Erythroblast (primary cell): ENCODE measurements at regions not wholly inside any gene's neighbourhood (a gene's known extent, or its start where the extent isn't known, plus 50 kb on each side); places are given as distances from the start of the nearest gene placed in this dataset.

Source experiments
- DNase-seq, 2 experiments: peaks; one replicate each; lab custom pipeline; 2025; lab: John Stamatoyannopoulos, UW
- GATA1 ChIP-seq: IDR thresholded peaks from 2 replicates; pipeline ENCODE4 v1.6.1; 2011; ENCODE audit warnings: low read depth, mild to moderate bottlenecking, control low read depth, low read length, moderate library complexity
- POLR2A ChIP-seq: IDR thresholded peaks from 2 replicates; pipeline ENCODE4 v1.6.1; 2011; ENCODE audit warnings: mild to moderate bottlenecking, low read length

- TF ChIP-seq GATA1 = no peak
- no peak for TF ChIP-seq POLR2A
- DNase-seq = no peak
Observed at GRCh38 chr2:234306426-234307173, 190.3 kb downstream of the ARL4C start.

- TF ChIP-seq GATA1 (no peak), POLR2A (no peak)
- no peak for DNase-seq
Observed at GRCh38 chr2:234305846-234306245, 191.0 kb downstream of the ARL4C start.

DNA sequence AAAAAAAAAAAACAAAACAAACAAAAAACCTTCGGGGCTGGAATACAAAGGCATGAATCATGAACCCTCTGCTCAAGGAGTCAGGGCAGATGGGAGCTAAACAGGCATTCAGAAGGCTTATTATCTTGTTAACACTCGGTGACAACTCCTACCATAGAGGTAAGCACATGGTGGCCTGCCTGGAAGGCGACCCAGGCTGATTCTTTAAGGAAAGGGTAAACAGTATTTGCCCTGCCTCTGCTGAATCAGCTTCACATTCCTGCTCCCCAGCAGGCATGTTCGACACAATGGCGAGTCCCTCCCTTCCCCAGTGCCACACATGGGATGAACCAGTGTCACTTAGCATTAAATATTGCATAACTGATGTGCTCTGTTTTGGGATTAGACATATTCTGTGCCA is 191.9 kb downstream of the ARL4C start:
- DNase-seq = no peak
- no peak for TF ChIP-seq GATA1
- TF ChIP-seq POLR2A = no peak

- no peak for DNase-seq
- TF ChIP-seq POLR2A (no peak), GATA1 (no peak)
Observed at GRCh38 chr2:234302664-234302991, 194.3 kb downstream of the ARL4C start.

GRCh38 chr2:234300932-234301823 is 195.7 kb downstream of the ARL4C start:
- TF ChIP-seq GATA1 (no peak), POLR2A (no peak)
- no peak for DNase-seq

DNA sequence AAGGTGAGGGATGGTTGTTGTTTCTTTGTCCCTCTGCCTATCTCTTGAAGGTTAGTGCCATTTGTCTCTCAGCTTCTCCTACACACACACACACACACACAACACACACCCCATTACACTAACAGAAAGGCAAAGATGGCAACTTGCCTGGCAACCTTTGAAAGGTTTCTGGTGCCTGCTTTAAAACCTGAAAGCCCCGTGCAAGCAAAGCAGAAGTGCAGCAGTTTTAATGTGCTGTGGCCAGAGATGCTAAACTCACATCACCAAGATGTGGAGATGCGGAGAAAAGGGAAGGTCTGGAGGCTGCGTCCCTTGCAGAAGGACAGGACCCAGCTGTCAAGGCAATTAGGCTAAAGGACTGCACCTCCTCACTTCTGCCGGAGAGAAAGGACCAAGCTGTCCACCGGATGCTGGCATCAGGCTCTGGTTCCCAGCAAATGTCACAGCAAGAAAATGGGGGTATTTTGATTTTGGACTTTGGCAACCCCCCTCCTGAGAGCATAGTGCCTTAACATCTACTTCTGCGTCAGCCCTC is 196.4 kb downstream of the ARL4C start:
- no peak for DNase-seq
- TF ChIP-seq POLR2A = no peak
- TF ChIP-seq GATA1 = no peak

DNA sequence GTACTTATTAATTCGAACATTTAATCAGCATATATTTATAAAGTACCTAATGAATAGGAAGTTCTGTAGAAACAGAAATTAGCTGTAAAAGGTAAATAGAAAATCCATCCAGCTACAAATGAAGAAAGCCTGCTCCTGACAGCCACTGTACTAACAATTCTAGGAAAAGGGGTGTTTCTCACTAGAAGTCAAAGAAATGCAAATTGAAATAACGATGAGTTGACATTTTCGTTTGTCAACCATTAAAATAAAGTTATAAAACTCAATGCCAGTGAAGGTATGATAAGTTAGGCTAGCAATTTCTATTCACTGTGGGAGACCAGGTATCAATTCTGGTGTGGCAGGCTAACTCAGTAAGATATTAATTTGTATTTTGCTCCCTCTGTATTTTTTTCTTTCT is 198.0 kb downstream of the ARL4C start:
- DNase-seq = no peak
- TF ChIP-seq GATA1 (no peak), POLR2A (no peak)

DNA sequence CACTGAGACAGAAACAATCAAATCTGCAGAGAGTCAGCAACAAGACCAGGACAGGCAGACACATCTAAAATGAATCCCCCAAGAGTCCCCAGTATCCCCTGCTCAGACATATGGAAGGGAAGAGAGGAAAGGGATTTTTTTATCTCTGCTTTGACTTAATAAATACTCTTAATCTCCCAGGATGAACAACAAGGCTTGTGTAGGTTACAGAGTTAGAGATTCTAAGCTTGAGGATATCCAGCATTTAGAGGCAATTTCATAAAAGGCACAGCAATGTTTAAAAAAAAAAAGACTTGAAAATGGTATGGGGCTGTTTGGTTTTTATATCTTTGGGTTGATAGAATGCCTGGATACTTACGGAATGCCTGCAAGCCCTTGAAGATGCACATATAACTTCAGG is 199.9 kb downstream of the ARL4C start:
- TF ChIP-seq GATA1 = no peak
- no peak for TF ChIP-seq POLR2A
- DNase-seq = no peak

DNA sequence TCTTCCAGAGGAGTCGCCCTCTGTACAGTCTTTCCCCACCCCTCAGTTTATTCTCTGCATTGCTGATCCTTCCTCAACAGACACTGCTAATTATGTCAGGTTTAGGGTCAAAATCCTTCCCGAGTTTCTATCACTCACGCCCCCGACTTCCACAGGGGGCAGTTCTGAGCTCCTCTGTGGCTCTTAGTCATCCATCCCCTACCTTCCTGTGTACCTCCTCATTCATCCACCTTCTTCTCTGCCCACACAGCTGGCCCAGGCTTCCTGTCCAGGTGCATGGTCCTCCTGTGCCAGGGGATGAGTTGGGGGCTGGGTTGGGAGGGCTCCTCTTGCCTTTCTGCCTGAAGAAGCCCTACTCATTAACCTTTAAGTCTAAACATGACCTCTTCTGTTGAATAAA is 202.9 kb downstream of the ARL4C start:
- DNase-seq = no peak
- no peak for TF ChIP-seq GATA1
- TF ChIP-seq POLR2A = no peak

DNA sequence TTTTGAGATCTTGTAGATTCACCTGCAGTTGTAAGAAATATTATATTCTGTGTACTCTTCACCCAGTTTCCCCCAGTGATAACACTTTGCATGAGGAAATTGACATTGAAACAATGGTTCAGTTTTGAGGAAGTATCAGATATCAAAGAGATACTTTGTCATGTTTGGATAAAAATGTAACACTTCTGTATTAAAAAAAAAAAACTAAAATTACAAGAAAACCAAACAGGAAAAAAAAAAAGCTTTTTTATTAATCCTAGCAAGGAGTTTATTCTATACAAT is 204.0 kb downstream of the ARL4C start:
- TF ChIP-seq GATA1 (no peak), POLR2A (no peak)
- no peak for DNase-seq

GRCh38 chr2:234292205-234292961 is 204.5 kb downstream of the ARL4C start:
- no peak for TF ChIP-seq POLR2A
- TF ChIP-seq GATA1 = no peak
- DNase-seq = no peak

GRCh38 chr2:234291765-234292204 is 205.1 kb downstream of the ARL4C start:
- TF ChIP-seq GATA1 = no peak
- no peak for TF ChIP-seq POLR2A
- no peak for DNase-seq

GRCh38 chr2:234290671-234291070 is 206.2 kb downstream of the ARL4C start:
- TF ChIP-seq GATA1 (no peak), POLR2A (no peak)
- DNase-seq = no peak
